ENCODE measurements at regions not wholly inside any gene's neighbourhood (a gene's known extent, or its start where the extent isn't known, plus 50 kb on each side); places are given as distances from the start of the nearest gene placed in this dataset.

DNA sequence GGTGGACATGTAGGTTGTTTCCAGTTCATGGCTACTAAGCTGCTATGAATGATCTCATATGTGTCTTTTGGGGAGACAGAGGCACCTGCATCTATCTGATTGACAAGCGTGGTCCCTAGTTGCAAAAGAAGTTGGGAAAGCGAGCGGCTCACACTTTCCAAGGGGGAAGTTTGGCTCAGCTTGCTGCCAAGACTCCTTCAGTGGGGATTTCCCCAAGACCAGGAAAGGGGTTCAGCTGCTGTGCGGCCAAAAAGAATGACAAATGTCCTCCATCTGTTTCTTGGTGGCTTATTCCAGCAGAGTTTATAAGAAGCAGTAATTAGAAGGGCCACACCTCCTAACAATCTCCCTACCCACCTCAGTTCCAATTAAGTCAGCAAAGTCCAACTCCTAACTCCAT lies 128.5 kb upstream of the GALNT2 start:
- ATAC-seq = no peak

DNA sequence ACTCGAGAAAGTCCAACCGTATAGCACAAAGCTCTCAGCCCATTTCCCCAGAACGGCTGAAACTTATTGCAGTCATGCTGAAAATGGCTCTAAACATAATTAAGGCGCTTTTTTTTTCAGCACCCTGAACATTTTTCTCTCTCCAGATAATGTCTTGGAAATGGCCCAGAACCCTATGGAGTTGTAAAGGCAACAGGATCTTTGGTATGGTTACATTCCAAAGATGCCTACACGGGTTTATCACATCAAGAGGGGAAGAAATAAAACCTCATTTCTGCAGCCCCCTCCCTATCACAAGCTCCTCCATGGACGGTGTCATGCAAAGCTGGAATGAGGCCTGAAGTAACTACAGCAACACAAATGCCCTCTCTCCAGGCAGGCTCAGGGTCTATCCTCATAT lies 126.4 kb upstream of the GALNT2 start:
- ATAC-seq = no peak

DNA sequence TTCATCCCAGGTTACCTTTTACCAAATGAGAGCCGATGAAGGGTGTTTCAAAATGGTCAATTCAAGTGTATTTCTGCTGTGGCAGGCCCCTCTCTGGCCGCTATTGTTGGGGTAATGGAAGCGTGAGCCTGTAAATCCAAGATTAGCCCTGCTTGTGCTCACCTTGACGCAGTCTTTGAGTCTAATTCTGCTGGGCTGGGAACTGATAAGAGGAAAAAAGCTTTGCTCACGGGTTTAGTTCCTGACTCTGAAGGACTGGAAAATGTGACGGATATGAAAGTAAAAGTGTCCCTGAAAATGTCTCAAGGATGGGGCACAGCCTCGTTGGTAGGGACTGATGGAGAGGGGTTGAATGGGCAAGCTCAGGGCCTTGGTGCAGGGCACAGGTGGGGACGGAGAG lies 125.9 kb upstream of the GALNT2 start:
- ATAC-seq = no peak

DNA sequence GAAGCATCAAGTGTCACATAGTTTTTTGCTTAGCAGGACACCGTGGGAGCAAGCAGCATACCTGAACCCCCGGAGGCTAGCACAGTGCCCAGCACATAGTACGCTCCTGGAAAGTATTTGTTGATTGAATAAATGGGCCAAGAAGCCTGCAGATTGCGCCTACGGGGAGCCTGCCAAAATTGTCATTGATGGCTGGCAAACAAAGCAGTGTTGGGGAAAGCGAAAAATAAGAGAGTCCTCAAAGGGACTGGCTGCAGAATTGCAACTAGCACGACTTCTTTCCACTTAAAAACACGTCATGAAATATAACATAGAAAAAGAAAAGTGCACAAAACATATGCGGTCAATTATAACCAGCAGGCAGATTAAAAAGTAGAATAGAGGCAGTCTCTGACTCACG lies 125.2 kb upstream of the GALNT2 start:
- no peak for ATAC-seq

DNA sequence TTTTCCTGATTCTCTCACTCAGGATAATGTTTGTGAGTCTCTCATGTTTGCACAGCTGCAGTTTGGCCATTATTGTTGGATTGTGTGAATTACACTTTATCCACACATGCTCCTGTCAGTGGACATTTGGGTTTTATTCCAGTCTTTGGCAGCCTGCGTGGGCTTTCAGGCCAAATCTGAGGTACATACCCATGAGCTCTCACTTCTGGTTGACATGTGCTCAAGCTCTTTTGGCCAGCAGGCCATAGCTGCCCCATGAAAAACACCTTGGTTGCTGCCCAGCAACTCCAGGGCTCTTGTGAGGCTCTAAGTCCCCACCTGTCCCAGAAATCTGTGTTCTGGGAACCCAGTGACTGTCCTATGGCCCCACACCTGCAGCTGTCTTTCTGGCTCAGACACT lies 124.5 kb upstream of the GALNT2 start:
- no peak for ATAC-seq

DNA sequence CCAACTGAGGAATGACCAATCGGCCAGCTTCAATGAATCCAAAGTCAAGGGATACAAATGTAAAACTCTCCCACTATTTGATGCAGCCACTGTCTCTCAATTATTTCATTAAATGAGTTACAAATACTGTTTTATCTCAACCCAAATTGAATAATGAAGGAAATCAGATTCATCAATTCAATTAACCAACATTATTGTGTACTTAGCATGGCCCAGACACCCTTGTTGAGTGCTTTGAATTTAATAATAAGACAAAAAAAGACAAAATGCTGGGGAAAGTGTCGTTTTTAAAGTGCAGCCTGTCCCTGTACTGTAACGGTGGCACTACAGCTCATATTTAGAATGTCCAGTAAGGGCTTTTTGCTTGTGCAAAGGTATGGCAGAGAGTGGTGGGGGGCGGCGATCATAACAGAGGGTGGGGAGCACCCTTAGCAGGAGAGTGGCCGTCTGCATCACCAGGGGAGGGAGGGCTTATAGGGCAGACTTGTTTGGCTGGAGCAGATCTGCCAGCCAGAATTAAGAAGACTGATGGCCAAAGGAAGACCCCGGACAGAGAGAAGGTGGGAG lies 123.8 kb upstream of the GALNT2 start:
- no peak for ATAC-seq

DNA sequence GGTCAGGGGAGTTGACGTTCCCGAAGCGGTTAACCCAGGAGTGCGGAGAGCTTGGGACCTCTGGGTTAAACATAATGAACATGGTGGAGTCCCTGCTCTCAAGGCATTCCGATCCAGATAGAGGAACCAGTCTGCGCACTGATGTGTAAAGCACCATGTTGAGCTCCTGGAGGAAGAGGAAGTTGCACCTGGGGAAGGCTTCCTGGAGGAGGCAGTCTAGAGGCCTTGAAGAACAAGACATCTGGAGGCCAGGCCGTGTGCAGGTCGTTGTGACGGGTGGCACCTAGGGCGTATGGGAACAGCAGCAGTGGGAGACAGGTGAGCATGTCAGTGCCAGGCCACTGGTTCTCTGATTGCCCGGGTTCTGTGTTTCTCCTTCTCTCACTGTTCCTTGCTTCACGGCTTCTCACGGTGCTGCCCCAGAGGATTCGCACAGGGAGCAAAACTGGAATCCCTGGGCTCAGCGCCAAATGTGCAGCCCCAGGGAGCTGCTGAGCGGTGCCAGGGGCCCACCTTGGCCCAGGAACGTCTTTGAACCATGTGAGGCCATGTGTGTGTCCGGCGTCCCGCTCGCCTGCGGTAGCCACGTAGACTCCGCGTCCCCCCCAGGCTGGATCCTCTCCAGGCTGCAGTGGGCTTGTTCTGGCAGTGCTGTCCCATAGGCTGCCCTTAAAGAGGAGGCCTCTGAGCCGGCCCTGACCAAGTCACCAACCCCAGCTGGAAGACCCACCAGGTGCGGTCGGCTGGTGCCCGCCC lies 122.9 kb upstream of the GALNT2 start:
- ATAC-seq = no peak

DNA sequence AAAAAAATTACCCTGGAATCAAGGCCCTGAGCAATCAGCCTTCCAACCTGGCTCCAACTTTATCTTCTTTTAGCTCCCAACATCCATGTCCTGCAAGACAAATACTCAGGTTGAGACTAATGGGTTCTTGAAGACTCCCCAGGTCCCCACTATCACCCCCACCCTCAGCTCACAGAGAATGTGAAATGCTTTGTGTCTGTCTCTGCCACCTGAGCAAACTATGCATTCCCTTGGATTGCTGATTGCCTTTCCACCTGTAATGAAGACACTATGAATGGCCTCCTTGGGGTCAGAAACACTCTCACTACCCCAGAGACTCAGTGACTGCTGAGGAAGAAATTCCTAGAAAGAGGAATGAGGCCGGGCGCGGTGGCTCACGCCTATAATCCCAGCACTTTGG lies 121.2 kb upstream of the GALNT2 start:
- no peak for ATAC-seq

DNA sequence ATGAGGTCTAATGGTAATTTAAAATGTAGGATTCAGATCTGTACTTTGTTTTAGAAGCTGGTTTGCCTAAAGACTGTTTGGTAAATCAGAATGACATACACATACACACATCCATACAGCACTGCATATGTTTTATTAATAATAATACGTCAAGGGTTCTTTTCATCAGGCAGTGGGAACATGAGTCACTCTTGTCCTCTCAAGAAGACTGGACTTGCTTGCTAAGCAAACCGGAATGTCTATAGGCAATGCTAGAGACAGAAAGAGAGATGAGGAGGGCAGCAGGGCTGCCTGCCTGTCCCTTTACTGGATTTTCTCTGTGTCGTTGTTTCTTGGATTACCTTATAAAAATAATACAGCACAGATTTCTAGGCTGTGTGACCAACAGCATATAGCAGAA lies 119.1 kb upstream of the GALNT2 start:
- ATAC-seq = no peak

DNA sequence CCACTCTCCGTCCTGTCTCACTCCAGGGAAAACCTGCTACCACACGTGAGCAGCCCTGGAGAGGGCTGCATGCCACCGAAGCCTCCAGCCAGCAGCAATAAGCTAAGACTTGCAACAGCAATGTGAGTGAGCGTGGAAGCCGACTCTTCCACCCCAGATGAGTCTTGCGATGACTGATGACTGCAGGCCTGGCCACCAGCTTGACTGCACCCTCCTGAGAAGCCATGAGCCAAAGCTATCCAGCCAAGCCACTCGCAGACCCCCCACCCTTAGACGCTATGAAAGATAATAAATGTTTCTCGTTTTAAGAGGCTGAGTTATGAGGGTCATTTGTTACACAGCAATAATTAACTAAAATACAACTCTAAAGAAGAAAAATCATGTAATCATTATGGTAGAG lies 118.6 kb upstream of the GALNT2 start:
- no peak for ATAC-seq

DNA sequence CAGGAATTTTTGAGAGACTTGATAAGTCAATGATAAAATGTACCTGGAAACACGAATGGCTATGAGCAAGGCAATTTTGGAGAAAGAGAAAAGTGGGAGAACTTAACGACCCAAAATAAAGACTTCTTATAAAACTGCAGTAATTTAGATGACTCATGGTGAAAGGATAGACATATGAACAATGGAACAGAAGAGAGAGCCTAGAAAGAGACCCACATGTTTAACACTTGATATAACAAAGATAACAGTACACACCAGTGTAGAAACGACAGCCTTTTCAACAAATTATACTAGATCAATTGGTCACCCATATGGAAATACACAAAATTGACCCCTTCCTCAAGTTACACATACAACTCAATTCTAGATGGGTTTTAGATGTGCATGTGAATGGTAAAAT lies 117.5 kb upstream of the GALNT2 start:
- no peak for ATAC-seq

DNA sequence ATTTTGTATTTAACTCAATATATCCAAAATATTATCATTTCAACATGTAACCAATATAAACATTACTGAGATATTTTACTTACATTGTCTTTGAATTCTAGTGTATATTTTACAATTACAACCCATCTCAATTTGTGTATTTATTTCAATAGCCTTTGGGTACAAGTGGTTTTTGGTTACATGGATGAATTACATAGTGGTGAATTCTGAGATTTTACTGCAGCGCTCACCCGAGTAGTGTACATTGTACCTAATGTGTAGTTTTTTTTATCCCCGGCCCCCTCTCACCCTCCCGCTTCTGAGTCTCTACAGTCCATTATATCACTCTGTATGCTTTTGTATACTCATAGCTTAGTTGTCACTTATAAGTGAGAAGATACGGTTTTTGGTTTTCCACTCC lies 117.0 kb upstream of the GALNT2 start:
- ATAC-seq = no peak

DNA sequence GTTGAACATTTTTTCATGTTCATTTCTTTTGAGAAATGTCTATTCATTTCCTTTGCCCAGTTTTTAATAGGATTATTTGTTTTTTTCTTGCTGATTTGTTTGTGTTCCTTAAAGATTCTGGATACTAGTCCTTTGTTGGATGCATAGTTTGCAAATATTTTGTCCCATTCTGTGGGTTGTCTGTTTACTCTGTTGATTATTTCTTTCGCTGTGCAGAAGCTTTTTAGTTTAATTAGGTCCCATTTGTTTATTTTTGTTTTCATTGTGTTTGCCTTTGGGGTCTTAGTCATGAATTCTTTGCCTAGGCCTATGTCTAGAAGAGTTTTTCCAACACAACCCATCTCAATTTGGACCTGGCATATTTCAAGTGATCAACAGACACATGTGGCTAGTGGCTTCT lies 116.1 kb upstream of the GALNT2 start:
- ATAC-seq = no peak

DNA sequence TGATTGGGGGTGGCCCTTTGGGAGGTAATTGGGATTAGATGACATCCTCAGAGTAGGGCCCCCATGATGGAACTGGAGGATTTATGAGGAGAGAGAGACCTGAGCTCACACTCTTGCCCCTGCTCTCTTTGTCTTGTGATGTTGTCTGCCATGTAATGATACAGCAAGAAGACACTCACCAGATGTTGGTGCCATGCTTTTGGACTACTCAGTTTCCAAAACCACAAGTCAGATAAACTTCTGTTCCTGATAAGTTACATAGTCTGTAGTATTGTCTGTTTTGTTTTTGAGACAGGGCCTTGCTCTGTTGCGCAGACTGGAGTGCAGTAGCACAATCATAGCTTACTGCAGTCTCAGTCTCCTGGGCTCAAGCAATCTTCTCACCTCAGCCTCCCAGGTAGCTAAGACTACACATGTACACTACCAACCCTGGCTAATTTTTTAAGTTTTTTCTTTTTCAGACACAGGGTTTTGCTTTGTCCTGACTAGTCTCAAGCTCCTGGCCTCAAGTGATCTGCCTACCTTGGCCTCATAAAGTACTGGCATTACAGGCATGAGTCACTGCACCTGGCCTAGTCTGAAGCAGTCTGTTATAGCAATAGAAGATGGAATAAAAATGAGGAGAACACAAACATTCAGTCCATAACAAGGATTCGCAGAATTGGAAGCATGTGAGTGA lies 115.0 kb upstream of the GALNT2 start:
- no peak for ATAC-seq

DNA sequence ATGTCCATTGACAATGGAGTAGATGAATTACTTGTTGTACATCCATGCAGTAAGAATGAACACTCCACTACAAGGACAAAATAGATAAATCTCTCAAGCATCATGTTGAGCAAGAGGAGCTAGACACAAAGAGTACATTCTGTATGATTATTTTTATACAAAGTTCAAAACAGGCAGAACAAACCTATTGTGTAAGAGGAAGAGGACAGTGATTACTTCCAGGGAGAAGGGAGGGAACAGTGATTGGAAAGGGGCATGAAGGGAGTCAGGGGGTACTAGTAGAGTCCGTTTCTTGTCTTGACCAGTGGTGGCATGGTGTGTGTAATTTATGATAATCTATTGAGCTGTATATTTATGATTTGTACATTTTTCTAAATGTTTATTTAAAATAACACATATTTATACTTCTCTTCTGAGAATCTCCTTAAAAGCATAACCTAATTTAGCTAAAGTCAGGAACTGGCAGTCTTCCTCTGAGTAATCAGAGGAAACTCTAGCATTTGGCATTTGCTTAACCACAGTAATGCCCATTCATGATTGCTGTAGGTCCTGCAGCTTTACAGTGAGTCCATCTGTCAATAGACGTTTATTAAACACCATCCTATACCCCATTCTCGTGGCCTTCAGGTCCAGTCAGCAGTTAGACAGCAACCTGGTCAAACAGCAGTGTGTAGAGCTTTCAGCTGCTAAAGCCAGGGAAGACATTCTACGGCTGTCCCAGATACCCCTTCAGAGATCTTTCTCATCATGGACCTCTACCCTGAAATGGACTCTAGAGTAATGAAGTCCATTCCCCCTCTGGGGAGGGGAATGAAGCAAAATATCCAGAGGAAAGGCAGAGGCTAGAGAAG lies 114.1 kb upstream of the GALNT2 start:
- no peak for ATAC-seq

DNA sequence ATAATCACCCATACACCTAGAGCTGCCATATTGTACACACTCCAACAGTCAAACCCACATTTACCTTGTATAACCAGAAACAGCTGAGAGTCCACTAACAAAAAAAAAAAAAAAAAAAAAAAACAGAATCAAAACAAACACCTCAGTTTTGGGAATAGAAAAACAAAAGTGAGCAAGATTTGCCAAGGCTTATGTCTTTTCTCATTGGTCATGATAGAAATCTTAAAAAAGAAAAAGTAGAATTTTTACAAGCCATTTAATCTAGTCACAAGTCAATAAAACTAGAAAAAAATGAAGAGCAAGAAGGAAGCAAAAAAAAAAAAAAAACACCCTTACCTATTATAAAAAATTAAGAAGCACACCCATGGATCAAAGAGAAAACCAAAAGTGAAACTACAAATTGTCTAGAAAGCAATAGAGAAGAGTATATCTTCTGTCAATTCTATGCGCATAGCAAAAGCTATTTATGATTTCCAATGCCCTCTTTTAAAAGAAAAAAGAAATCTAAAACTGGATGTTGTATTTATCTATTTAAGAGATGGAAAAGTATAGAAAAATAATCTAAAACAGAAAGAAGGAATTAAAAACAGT lies 113.2 kb upstream of the GALNT2 start:
- no peak for ATAC-seq

DNA sequence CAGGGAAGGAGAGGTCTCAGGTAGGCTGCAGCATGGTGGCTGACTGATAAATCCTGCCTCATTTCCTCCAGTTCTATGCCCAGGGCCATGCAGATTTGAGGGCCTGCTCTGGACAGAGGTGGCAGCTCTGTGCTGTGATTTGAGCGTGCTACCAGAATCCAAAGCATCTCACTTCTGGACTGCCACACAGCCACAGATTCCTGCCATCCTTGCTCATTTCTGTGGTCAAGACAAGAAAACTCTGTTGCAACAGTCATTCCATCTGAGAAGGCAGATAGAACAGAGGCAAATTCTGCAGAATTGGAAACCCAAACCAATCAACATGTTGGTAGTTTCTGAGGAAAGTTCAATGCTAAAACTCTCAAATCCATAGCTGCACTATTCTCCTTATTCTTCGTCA lies 102.8 kb upstream of the GALNT2 start:
- no peak for ATAC-seq

DNA sequence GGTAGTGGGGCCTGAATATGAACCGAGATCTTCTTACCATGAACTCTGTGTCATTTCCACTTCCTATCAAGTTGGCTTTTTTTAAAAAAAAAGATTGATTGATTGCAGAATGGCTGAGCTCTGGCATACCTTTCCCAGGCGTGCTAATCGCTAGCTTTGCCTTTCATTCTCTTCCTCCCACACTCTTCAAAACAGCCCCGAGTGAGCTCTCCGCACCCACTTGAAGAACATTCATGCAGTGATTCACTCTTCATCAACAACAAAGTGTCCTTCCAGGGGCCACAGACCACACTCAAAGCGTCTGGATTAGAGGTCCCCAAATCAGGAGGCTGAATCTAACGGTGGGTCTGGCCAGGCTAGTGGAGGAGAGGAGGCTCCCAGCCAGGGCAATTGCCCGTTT lies 96.3 kb upstream of the GALNT2 start:
- no peak for ATAC-seq

DNA sequence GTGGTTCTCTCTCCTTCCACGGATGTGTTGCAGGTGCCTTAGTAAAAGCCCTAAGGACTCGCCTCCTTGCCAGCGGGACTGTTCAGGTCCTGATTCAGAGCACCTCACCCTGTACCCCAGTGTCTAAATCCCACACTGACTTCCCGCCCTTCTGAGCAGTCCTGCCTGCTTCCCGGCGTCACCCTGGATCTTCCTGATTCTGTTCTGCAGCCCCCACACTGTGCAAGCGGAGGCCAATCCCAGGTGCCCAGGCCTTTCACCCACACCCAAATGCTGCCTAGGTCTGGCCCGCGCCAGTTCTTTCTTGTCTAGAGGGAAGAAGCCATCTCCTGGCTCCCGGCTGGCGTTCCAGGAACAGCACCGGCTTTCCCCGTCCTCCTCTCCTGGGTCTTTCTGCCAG lies 95.9 kb upstream of the GALNT2 start:
- no peak for ATAC-seq

DNA sequence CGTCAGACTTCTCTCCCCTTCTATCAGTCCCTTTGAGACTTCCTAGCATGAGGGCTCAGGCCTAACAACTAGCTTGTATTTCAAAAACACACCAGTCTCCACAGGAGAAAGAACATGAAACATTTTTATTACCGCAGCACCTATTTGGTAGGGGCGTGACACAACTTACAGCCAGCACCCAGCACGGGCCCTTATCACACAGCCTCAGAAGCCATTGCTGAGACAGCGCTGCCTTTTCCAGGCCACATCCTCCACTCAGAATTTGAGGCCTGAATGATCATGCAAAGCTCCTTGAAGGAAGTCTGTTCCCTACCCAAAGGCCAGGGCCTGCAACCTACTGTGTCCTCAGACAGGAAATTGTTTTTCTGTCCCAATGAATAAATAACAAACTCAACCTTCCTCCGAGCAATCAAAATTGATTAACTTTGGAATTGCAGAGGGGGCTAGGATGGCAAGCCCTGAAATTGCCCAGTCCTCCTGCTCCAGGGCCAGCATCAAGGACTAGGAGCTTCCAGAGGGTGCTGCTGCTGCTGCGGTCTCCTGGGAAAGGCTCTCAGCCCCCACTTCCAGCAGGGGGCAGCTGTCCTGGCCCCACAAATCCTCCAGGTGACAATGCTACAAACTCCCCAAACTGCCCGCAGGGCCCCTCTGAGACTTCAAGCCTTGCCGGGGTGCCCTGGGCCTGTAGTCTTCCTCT lies 94.3 kb upstream of the GALNT2 start:
- ATAC-seq = no peak

DNA sequence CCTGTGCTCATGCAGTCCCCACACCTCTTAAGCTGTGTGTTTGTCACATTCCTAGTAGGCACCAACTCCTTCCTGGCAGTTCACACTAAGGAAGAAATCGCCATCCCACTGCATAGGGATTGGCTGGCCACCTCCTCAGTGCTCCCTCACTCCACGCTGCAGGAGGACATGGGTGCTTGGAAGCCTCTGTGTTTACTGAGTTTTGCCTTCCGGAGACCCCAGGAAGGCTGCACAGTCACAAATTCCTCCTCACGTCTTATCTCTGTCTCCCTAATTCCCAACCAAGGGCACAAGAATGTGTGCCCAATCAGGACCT lies 93.8 kb upstream of the GALNT2 start:
- ATAC-seq = no peak

DNA sequence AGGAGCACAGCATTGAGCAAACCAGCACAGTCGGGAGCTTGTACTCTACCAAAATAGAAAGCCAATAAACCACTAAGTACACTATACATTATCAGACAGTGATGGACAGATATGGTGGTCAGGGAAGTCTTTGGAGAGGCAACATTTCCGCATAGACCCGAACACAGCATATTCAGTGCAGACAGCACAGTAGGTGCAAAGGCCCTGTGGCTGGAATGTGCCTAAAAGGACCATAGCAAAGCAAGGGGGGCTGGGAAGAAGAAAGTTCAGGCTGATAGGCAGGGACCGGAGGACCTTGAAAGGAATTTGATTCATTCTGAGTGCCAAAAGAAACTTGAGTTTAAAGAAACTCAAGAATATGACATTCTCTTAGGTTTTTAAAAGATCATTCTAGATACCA lies 92.0 kb upstream of the GALNT2 start:
- no peak for ATAC-seq

DNA sequence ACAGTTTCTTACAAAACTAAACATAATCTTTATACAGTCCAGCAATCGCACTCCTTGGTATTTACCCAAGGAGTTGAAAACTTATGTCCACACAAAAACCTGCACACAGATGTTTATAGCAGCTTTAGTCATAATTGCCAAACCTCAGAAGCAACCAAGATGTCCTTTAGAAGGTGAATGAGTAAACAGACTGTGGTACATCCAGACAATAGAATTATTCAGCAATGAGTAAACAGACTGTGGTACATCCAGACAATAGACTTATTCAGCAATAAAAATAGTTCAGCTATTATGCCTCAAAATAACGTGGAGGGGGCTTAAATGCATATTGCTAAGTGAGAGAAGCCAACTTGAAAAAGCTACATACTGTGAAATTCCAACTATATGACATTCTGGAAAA lies 87.0 kb upstream of the GALNT2 start:
- ATAC-seq = no peak
